ENCODE measurements at regions not wholly inside any gene's neighbourhood (a gene's known extent, or its start where the extent isn't known, plus 50 kb on each side); places are given as distances from the start of the nearest gene placed in this dataset.

- TF ChIP-seq CTCF (IDR thresholded peaks at IDR 0.05) (no peak), RELA (CRISPR knock-in tag; IDR thresholded peaks at IDR 0.05; ENCODE audit: borderline replicate concordance) (no peak), NFYB (CRISPR knock-in tag; conservative IDR thresholded peaks at IDR 0.05; ENCODE audit: low read depth) (no peak), NR1H2 (CRISPR knock-in tag; IDR thresholded peaks at IDR 0.05) (no peak), ELF4 (CRISPR knock-in tag; IDR thresholded peaks at IDR 0.05; ENCODE audit: low read depth) (no peak), CREB1 (CRISPR knock-in tag; IDR thresholded peaks at IDR 0.05) (no peak), USF1 (CRISPR knock-in tag; IDR thresholded peaks at IDR 0.05) (no peak), ESRRA (CRISPR knock-in tag; IDR thresholded peaks at IDR 0.05; ENCODE audit: borderline replicate concordance) (no peak)
Measured at GRCh38 chr11:122287401-122287800, 171.4 kb upstream of the BLID start.

Data from WTC11 (cell line).